Heart left ventricle (tissue), 16 donors: ENCODE measurements at regions not wholly inside any gene's neighbourhood (a gene's known extent, or its start where the extent isn't known, plus 50 kb on each side); places are given as distances from the start of the nearest gene placed in this dataset.
"Not testable (repeated sequence)": the region's sequence is repeated elsewhere in the genome, so short reads cannot be mapped to it uniquely, and the experiment has no call there.

ENCODE experiments used
- ATAC-seq, 4 donors: fragments of 200-7000 bp; cut with Tn5 transposase; one replicate each; pipeline ENCODE4 v1.9.1; 2020 to 2022; ENCODE audit warnings: moderate library complexity in 4 of 4, mild to moderate bottlenecking in 3 of 4, moderate number of reproducible peaks in 1 of 4
- DNase-seq, 5 donors: peaks; one replicate each; pipeline ENCODE4 v3.0.0-alpha.2; 2020
- H3K27ac ChIP-seq, 12 donors: fragments of 200-600 bp; sonication (generic) in 4 of 12; one replicate each; pipeline versions ENCODE4 v1.5.0 to v1.8.0; 2016 to 2022; ENCODE audit warnings: mild to moderate bottlenecking in 2 of 12
- H3K27me3 ChIP-seq, 9 donors: fragments of 200-600 bp; sonication (generic) in 2 of 9; one replicate each; pipeline versions ENCODE4 v1.5.1 to v1.8.0; 2016 to 2022; ENCODE audit warnings: mild to moderate bottlenecking in 3 of 9
- H3K36me3 ChIP-seq, 9 donors: fragments of 200-600 bp; sonication (generic) in 2 of 9; one replicate each; pipeline versions ENCODE4 v1.5.0 to v1.8.0; 2018 to 2022; ENCODE audit warnings: mild to moderate bottlenecking in 2 of 9
- H3K4me1 ChIP-seq, 12 donors: fragments of 200-600 bp; sonication (generic) in 4 of 12; one replicate each; pipeline versions ENCODE4 v1.5.0 to v1.8.0; 2016 to 2022; ENCODE audit warnings: mild to moderate bottlenecking in 3 of 12
- H3K4me3 ChIP-seq, 12 donors: fragments of 200-600 bp; sonication (generic) in 4 of 12; one replicate each; pipeline versions ENCODE4 v1.5.0 to v1.8.0; 2017 to 2022; ENCODE audit warnings: mild to moderate bottlenecking in 9 of 12, moderate library complexity in 4 of 12
- H3K9me3 ChIP-seq, 12 donors: fragments of 200-600 bp; sonication (generic) in 4 of 12; one replicate each; pipeline versions ENCODE4 v1.5.0 to v1.8.0; 2016 to 2022; ENCODE audit warnings: mild to moderate bottlenecking in 1 of 12
- CTCF ChIP-seq, 12 donors: fragments of 200-600 bp; sonication (generic) in 4 of 12; IDR thresholded peaks; one replicate each; pipeline versions ENCODE4 v1.5.0 to v1.8.0; 2018 to 2022; ENCODE audit warnings: antibody characterized with exemption in 12 of 12, mild to moderate bottlenecking in 5 of 12
- POLR2A ChIP-seq, 2 donors: fragments of 450-650 bp; IDR thresholded peaks; one replicate each; pipeline ENCODE4 v1.6.1; 2017; ENCODE audit warnings: antibody characterized with exemption in 2 of 2, mild to moderate bottlenecking in 2 of 2, moderate library complexity in 2 of 2
- WGBS, 4 donors: extraction: QIAGEN DNeasy Blood & Tissue Kit in 2 of 4; methylation state at CpG; one replicate each; pipeline versions ENCODE4 v1.1.5 to v1.1.7; 2013 to 2018; 5-methylcytosine and 5-hydroxymethylcytosine counted together
- intact Hi-C, 10 donors: fragments of 100-400 bp; cut with DNase I; formaldehyde crosslinking; loops; one replicate each; pipeline versions ENCODE4 v1.11.1 to v1.14.2; 2022
- donor health status: ischemic (EF 13 %, LVEDD 7.1; RV severe dilation, severe dysfunction).
- donor health status: healthy with polysubstance abuse.
- donor health status: DM: no; HTN: yes; CAD: no.
- donor health status: DM: no; HTN: no; CAD: no.
- donor health status: ischemic (EF 25% LVEDD 6.9; RV normal size, moderate dysfunction).
- donor health status: ischemic (EF 25% LVEDD 5.7; RV mildly dilated, moderate dysfunction).
- donor health status: healthy.
- donor health status: DM: yes; HTN: yes; CAD: no.
- donor health status: ischemic (EF 35%, LVEDD 5.7; RV mildly dilated, moderate dysfunction).
- donor health status: nonischemic (EF 11% LVEDD 7.7; RV severe dilation, severe dysfunction).
- donor health status: DM: yes; HTN: yes; CAD: no.
- donor health status: PGD.
- donor health status: ischemic (EF 29% LVEDD 5.4; RV normal size, mild dysfunction).
- donor health status: nonischemic (EF 23%, LVEDD 6.1; RV moderate dilation, normal function).

DNA sequence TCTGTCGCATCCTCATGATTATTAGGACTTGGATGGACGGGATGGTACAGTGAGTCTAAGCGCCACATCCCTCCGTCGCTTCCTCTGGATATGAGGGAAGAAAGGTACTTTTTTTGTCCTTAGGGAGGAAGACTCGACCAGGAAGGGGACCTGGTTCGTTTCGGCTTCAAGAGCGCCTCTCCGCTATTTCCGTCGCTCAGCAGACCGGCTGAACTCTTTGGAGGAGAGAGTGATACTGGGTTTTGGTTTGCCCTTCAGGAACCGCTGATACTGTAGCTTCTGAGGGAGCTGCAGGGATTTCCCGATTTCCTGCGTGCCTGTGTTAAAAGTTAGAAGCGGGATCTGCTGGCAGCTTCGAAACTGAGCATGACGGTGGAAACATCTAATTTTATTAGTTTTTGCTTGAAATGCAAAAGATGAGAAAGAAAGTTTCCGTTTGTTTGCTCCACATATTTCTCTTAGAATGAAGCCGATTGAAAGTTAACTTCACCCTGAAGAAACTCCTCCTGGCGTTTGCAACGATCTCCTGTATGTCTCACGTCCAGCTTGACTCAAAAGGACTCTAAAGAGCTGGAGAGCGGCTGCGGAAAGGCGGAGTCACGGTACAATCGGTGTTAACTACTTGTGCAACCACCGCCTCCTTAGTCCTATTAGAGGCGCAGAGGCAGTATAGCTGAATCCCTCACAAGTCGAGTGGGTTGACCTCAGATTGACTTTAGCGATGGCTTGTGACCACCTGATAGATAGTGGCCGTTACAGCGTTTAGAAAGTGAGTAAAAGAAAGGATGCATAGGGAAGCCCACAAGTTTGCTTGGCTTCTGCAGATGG, 129.4 kb downstream of the TRIM27 start:
- Histone ChIP-seq H3K27ac (no peak overlapping the region), H3K27me3 (peaks cover 29 to 96% (median 81%) of the 10 kb centered on the region in 9 donors), H3K4me3 (no peak overlapping the region), H3K9me3 (peaks cover 0 to 9% (median 0%) of the 10 kb centered on the region in 12 donors), H3K4me1 (peaks cover 0 to 7% (median 0%) of the 10 kb centered on the region in 12 donors), H3K36me3 (no peaks in the 10 kb centered on the region)
- 1 to 2% (median 2%) methylated on average over 35 of the region's 35 CpGs for WGBS, 4 donors
- intact Hi-C loops: loop anchor here in 1 of 10 donors (10.0 kb wide), 1 partner anchor 50 kb away; no protein-coding TSS in a partner anchor
- TF ChIP-seq CTCF (IDR thresholded peaks at IDR 0.05): no peak
- DNase-seq: no peak
- no peak for ATAC-seq

GRCh38 chr6:28800647-28801046, 123.1 kb downstream of the TRIM27 start:
- 75 to 82% (median 79%) methylated on average over 4 of the region's 4 CpGs for whole genome bisulfite sequencing, 4 donors
- H3K4me3 ChIP-seq, intact Hi-C loops, H3K27ac ChIP-seq, H3K9me3 ChIP-seq, H3K36me3 ChIP-seq, H3K4me1 ChIP-seq, DNase-seq, ATAC-seq: not testable (repeated sequence)
- peaks cover 6 to 87% (median 54%) of the 10 kb centered on the region in 9 donors for H3K27me3 ChIP-seq

DNA sequence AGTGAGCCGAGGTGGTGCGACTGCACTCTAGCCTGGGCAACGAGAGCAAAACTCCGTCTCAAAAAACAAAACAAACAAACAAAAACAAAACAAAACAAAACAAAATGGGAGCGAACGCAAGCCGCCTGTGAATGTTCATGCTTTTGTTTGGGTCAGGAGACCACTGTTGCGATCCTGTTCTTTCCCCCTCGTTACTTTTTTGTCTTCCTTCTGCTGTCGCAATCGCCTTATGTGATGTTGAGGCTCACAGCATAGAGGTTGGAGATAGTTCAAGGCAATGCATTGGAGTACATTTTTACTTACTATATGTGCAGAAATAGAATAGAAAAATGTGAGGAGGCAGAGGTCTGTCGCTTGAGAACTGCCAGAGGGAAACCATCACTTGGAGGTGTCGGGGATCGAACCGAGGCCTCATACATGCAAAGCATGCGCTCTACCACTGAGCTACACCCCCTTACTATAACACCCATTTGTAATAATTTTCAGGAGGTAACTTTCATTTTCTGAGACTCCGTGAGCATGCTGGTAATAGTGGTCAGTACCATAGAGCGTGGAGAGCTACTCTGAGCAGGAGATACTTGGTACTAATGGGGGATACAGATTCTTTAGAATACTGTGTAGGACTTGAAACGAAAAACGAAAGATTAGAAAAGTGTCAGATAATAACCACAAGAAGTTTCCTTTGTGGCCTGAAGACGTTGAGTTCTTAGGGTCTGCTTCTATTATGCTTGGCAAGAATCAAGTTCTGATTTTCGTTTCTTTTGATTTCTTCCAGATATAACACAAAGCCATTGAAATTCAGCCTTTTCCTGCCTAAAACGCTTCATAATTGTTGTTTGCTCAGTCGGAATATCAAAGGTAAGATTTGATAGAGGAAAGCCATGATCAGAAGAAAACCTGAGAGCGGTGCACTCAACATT, 121.1 kb downstream of the TRIM27 start:
- H3K27me3 ChIP-seq: peaks cover 0 to 89% (median 48%) of the 10 kb centered on the region in 9 donors

GRCh38 chr6:28803337-28803709, 120.5 kb downstream of the TRIM27 start:
- Histone ChIP-seq H3K27ac (no peak overlapping the region), H3K4me1 (no peaks in the 10 kb centered on the region), H3K36me3 (no peaks in the 10 kb centered on the region), H3K27me3 (peaks cover 0 to 89% (median 52%) of the 10 kb centered on the region in 9 donors), H3K9me3 (no peaks in the 10 kb centered on the region), H3K4me3 (no peak overlapping the region)
- DNase-seq (no peak), ATAC-seq (no peak)
- intact Hi-C loops: no loop called here
- TF ChIP-seq CTCF (IDR thresholded peaks at IDR 0.05) (no peak), POLR2A (IDR thresholded peaks at IDR 0.05) (no peak)
- 4 to 7% (median 5%) methylated on average over 8 of the region's 8 CpGs for WGBS, 4 donors

More for the DNA sequence above, 121.1 kb downstream of the TRIM27 start:
- no peaks in the 10 kb centered on the region for H3K9me3 ChIP-seq
- H3K4me1 ChIP-seq: no peaks in the 10 kb centered on the region
- no peak for ATAC-seq
- WGBS, 4 donors: 35 to 38% (median 37%) methylated on average over 25 of the region's 25 CpGs
- DNase-seq: no peak
- intact Hi-C loops: no loop called here
- TF ChIP-seq POLR2A (IDR thresholded peaks at IDR 0.05) (no peak), CTCF (IDR thresholded peaks at IDR 0.05) (no peak)
- no peak overlapping the region for H3K27ac ChIP-seq
- H3K36me3 ChIP-seq: no peaks in the 10 kb centered on the region
- H3K4me3 ChIP-seq: no peak overlapping the region
